Mesothelial cell of epicardium (in vitro differentiated cells): ENCODE measurements at regions not wholly inside any gene's neighbourhood (a gene's known extent, or its start where the extent isn't known, plus 50 kb on each side); places are given as distances from the start of the nearest gene placed in this dataset.

Source experiments
- DNase-seq, 2 experiments: peaks; one replicate each; pipeline ENCODE4 v3.0.0; 2021; ENCODE audit warnings: low spot score in 2 of 2; ENCODE audit not compliant: unreplicated experiment in 2 of 2
- H3K27ac Mint-ChIP-seq: 2 replicates; pipeline ENCODE4 v1.8.0; 2021; ENCODE audit warnings: mixed read lengths
- H3K27me3 Mint-ChIP-seq: 2 replicates; pipeline ENCODE4 v1.8.0; 2021; ENCODE audit warnings: low read depth, mixed read lengths
- H3K36me3 Mint-ChIP-seq: 2 replicates; pipeline ENCODE4 v1.8.0; 2021; ENCODE audit warnings: mixed read lengths
- H3K4me1 Mint-ChIP-seq: 2 replicates; pipeline ENCODE4 v1.8.0; 2021; ENCODE audit warnings: mixed read lengths
- H3K4me3 Mint-ChIP-seq: 2 replicates; pipeline ENCODE4 v1.8.0; 2021; ENCODE audit warnings: mild to moderate bottlenecking, moderate library complexity, mixed read lengths
- H3K9me3 Mint-ChIP-seq: 2 replicates; pipeline ENCODE4 v1.8.0; 2021; ENCODE audit warnings: mixed read lengths
- TF ChIP-seq, protein P1 (sequence below): fragments of 200-600 bp; sonication (generic); IDR thresholded peaks from one replicate; pipeline ENCODE4 v1.5.0; 2021; ENCODE audit warnings: antibody characterized with exemption; ENCODE audit not compliant: unreplicated experiment

DNA sequence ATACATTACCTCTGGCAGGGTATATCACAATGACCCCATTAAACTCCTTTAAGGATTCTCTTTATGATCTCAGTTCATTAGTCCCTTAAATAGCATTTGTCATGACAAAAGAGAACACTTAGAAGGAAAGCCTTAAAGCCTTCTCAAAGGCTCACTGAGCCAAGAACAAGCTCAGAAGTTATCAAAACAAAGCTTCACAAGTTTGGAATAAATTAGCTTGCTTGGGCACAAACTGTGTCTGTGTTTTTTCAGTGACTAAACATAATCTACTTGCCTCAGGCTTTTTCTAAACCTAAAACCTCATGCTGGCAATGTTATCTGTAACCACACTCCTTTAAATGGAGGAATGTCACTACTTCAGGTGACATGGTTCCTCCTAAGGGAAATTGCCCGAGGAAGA lies 1114.9 kb upstream of the C9orf72 start:
- Mint-ChIP-seq H3K27ac (peak overlapping the region; percentile 5), H3K4me1 (peaks cover 22% of the 10 kb centered on the region)

DNA sequence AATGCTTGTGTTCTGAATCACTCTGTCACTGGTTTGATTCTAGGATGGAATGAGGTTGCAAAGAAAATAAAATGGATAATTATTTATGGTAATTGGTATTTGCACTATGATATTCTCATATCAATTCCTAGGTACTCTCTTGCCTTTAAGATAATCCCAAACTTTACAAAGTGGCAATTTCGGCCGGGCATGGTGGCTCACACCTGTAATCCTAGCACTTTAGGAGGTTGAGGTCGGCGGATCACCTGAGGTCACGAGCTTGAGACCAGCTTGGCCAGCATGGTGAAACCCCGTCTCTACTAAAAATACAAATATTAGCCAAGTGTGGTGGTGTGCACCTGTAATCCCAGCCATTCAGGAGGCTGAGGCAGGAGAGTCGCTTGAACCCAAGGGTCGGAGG lies 1118.7 kb upstream of the C9orf72 start:
- peaks cover 8% of the 10 kb centered on the region for H3K9me3 Mint-ChIP-seq
- peaks cover 24% of the 10 kb centered on the region for H3K4me1 Mint-ChIP-seq
- H3K27ac Mint-ChIP-seq: no peak overlapping the region
- no peak overlapping the region for H3K4me3 Mint-ChIP-seq
- H3K27me3 Mint-ChIP-seq: no peaks in the 10 kb centered on the region
- no peaks in the 10 kb centered on the region for H3K36me3 Mint-ChIP-seq
- no peak for DNase-seq
- TF ChIP-seq, protein P1, sequence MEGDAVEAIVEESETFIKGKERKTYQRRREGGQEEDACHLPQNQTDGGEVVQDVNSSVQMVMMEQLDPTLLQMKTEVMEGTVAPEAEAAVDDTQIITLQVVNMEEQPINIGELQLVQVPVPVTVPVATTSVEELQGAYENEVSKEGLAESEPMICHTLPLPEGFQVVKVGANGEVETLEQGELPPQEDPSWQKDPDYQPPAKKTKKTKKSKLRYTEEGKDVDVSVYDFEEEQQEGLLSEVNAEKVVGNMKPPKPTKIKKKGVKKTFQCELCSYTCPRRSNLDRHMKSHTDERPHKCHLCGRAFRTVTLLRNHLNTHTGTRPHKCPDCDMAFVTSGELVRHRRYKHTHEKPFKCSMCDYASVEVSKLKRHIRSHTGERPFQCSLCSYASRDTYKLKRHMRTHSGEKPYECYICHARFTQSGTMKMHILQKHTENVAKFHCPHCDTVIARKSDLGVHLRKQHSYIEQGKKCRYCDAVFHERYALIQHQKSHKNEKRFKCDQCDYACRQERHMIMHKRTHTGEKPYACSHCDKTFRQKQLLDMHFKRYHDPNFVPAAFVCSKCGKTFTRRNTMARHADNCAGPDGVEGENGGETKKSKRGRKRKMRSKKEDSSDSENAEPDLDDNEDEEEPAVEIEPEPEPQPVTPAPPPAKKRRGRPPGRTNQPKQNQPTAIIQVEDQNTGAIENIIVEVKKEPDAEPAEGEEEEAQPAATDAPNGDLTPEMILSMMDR: no peak

More for the DNA sequence above, 1114.9 kb upstream of the C9orf72 start:
- Mint-ChIP-seq H3K27me3 (no peaks in the 10 kb centered on the region), H3K9me3 (peaks cover 15% of the 10 kb centered on the region), H3K36me3 (peaks cover 6% of the 10 kb centered on the region), H3K4me3 (no peak overlapping the region)
- TF ChIP-seq, protein P1: no peak
- DNase-seq: no peak

DNA sequence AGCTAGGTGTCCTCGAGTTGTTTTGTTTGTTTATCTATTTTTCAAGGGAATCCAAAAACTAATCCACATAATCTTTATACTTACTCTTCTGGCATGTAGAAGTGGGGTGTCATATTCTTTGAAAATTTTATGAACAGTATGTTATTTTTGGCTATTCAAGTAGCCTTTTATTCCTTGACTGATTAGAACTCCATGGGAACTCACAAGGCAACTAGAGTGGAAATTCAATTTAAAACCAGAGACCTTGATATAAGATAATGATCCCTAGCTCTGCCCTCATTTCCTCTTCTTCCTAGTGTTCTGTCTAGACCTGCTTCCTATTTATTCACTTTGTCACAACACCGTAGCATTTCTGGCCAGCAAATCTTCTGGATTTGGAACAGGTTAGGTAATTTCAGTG lies 1123.7 kb upstream of the C9orf72 start:
- Mint-ChIP-seq H3K4me3 (no peak overlapping the region), H3K27ac (peak overlapping the region; percentile 54), H3K9me3 (peaks cover 37% of the 10 kb centered on the region), H3K4me1 (peaks cover 6% of the 10 kb centered on the region), H3K27me3 (no peaks in the 10 kb centered on the region), H3K36me3 (peaks cover 13% of the 10 kb centered on the region)
- no peak for DNase-seq
- TF ChIP-seq, protein P1: no peak

DNA sequence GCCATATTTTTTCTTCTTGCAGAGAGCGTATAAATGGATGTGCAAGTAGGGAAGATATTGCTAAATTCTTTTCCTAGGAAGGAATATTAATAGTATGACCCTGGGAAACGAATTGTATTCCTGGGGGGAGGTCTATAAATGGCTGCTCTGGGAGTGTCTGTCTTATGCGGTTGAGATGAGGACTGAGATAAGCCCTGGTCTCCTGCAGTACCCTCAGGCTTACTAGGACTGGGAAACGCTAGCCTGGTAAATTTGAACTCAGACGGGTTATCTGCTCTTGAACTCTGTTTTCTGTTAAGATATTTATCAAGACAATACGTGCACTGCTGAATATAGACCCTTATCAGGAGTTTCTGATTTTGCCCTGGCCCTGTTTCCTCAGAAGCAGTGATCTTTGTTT lies 1126.4 kb upstream of the C9orf72 start:
- peaks cover 53% of the 10 kb centered on the region for H3K9me3 Mint-ChIP-seq
- H3K4me1 Mint-ChIP-seq: peaks cover 8% of the 10 kb centered on the region
- TF ChIP-seq, protein P1: no peak
- no peak overlapping the region for H3K27ac Mint-ChIP-seq
- no peaks in the 10 kb centered on the region for H3K27me3 Mint-ChIP-seq
- peaks cover 17% of the 10 kb centered on the region for H3K36me3 Mint-ChIP-seq
- H3K4me3 Mint-ChIP-seq: no peak overlapping the region
- no peak for DNase-seq

DNA sequence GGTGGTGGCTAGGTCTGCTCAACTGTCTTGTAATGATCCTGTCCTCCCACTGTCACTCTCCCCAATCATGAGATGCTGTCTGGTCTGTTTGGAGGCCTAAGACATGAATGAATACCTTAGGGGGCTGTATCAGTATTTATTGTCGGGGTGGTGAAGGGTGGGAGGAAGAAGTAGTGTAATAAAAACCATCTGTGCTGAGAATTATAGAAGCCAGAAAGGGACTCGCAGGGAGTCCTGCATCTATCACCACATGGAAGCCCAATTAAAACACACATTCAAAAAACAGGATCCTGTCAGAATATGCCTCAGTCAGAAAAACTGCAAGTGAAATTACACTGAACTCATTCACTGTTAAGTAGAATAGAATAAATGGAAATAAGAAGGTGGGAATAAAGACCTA lies 1134.3 kb upstream of the C9orf72 start:
- Mint-ChIP-seq H3K4me3 (no peak overlapping the region), H3K36me3 (peaks cover 5% of the 10 kb centered on the region), H3K9me3 (peaks cover 16% of the 10 kb centered on the region), H3K27me3 (no peaks in the 10 kb centered on the region), H3K4me1 (peaks cover 21% of the 10 kb centered on the region), H3K27ac (peak overlapping the region; percentile 56)
- TF ChIP-seq, protein P1: no peak
- no peak for DNase-seq

DNA sequence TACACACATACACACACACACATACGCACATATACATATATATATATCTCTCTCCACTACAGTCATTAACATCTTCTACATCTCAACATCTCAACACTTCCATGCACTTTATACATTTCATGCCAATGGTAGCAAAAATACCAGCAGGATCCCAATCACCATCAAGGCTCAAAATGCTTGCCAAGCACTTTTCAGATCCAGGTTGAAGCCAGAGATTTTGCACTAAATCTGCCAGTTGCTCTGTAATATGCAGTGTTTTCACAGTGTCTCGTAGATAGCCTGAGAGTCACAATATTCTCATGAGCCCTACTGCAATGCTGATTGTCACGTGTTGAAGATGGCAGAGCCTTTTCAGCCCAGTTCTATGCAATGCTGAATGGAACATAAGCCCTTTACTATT lies 1140.9 kb upstream of the C9orf72 start:
- Mint-ChIP-seq H3K27ac (no peak overlapping the region), H3K36me3 (no peaks in the 10 kb centered on the region), H3K4me1 (peaks cover 12% of the 10 kb centered on the region), H3K4me3 (no peak overlapping the region), H3K9me3 (peaks cover 3% of the 10 kb centered on the region), H3K27me3 (no peaks in the 10 kb centered on the region)
- no peak for DNase-seq
- TF ChIP-seq, protein P1: no peak
